HEK293T (cell line): ENCODE measurements at regions not wholly inside any gene's neighbourhood (a gene's known extent, or its start where the extent isn't known, plus 50 kb on each side); places are given as distances from the start of the nearest gene placed in this dataset.

Experiments
- CTCF ChIA-PET: fragments of 350-600 bp; formaldehyde crosslinking; extraction: SDS; loops from one replicate; lab custom pipeline; 2021; ENCODE audit warnings: antibody characterized with exemption, inconsistent platforms; lab: Yijun Ruan, JAX
- POLR2A ChIA-PET: fragments of 350-600 bp; formaldehyde crosslinking; extraction: SDS; loops from one replicate; lab custom pipeline; 2020; ENCODE audit warnings: antibody characterized with exemption, inconsistent platforms; lab: Yijun Ruan, JAX
- DNase-seq: peaks from one replicate; pipeline ENCODE4 v3.0.0; 2012; ENCODE audit warnings: mixed read lengths; ENCODE audit errors: extremely low spot score
- ARNT ChIP-seq: fragments of 450-650 bp; IDR thresholded peaks from 2 replicates; pipeline ENCODE4 v1.6.1; 2017; ENCODE audit warnings: mild to moderate bottlenecking
- BHLHE40 ChIP-seq: fragments of 450-650 bp; IDR thresholded peaks from 2 replicates; pipeline ENCODE4 v1.6.1; 2016; ENCODE audit warnings: mild to moderate bottlenecking, moderate library complexity, borderline replicate concordance
- CTBP1 ChIP-seq: fragments of 450-650 bp; IDR thresholded peaks from 2 replicates; pipeline ENCODE4 v1.6.1; 2016; ENCODE audit warnings: borderline replicate concordance
- ELF4 ChIP-seq: fragments of 450-650 bp; IDR thresholded peaks from 2 replicates; pipeline ENCODE4 v1.6.1; 2017; ENCODE audit warnings: antibody characterized with exemption
- FOXA1 ChIP-seq: fragments of 450-650 bp; IDR thresholded peaks from 2 replicates; pipeline ENCODE4 v1.6.1; 2016; ENCODE audit warnings: mild to moderate bottlenecking
- FOXK2 ChIP-seq: fragments of 450-650 bp; IDR thresholded peaks from 2 replicates; pipeline ENCODE4 v1.6.1; 2016; ENCODE audit warnings: mild to moderate bottlenecking
- FOXM1 ChIP-seq: fragments of 450-650 bp; IDR thresholded peaks from 2 replicates; pipeline ENCODE4 v1.6.1; 2017; ENCODE audit warnings: mild to moderate bottlenecking, borderline replicate concordance
- HDGF ChIP-seq: fragments of 450-650 bp; IDR thresholded peaks from 2 replicates; pipeline ENCODE4 v1.6.1; 2017; ENCODE audit warnings: antibody characterized with exemption, borderline replicate concordance
- L3MBTL2 ChIP-seq: fragments of 450-650 bp; conservative IDR thresholded peaks from 2 replicates; pipeline ENCODE4 v1.6.1; 2016; ENCODE audit warnings: mild to moderate bottlenecking
- LEF1 ChIP-seq: fragments of 450-650 bp; IDR thresholded peaks from 2 replicates; pipeline ENCODE4 v1.6.1; 2017; ENCODE audit warnings: mild to moderate bottlenecking, borderline replicate concordance
- NFRKB ChIP-seq: fragments of 450-650 bp; IDR thresholded peaks from 2 replicates; pipeline ENCODE4 v1.6.1; 2016; ENCODE audit warnings: mild to moderate bottlenecking, moderate library complexity
- PKNOX1 ChIP-seq: fragments of 450-650 bp; IDR thresholded peaks from 2 replicates; pipeline ENCODE4 v1.6.1; 2016
- SP1 ChIP-seq: fragments of 450-650 bp; IDR thresholded peaks from 2 replicates; pipeline ENCODE4 v1.6.1; 2017
- SUZ12 ChIP-seq: fragments of 450-650 bp; IDR thresholded peaks from 2 replicates; pipeline ENCODE4 v1.6.1; 2016; ENCODE audit warnings: mild to moderate bottlenecking
- TARDBP ChIP-seq: fragments of 450-650 bp; IDR thresholded peaks from 2 replicates; pipeline ENCODE4 v1.6.1; 2016
- ZNF384 ChIP-seq: fragments of 450-650 bp; IDR thresholded peaks from 2 replicates; pipeline ENCODE4 v1.6.1; 2016

DNA sequence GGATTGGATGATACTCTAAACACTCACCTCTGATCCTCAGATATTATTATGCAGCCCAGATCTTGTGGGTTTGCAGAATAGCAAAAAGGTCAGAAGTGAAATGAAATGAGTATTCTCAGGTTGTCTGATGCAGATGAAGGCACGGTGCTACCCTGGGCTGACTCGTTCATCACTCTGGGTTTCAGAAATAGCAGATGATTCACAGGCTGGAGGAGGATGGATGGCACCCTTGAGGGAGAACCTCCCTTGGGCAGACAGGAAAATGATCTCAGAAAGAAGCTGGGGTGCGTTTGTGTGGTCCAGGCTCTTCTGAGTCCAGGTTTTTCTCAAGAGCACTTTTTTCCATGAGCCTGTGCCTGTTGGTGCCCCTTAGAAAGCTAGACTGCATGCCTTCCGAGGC is 515.8 kb upstream of the MKI67 start:
- POLR2A ChIA-PET: no interaction called here
- DNase-seq: no peak
- TF ChIP-seq LEF1 (no peak), FOXK2 (no peak), L3MBTL2 (no peak), SP1 (no peak), FOXM1 (no peak), SUZ12 (no peak), ARNT (no peak), HDGF (no peak), ELF4 (no peak), ZNF384 (no peak)
- CTCF ChIA-PET: no interaction called here

DNA sequence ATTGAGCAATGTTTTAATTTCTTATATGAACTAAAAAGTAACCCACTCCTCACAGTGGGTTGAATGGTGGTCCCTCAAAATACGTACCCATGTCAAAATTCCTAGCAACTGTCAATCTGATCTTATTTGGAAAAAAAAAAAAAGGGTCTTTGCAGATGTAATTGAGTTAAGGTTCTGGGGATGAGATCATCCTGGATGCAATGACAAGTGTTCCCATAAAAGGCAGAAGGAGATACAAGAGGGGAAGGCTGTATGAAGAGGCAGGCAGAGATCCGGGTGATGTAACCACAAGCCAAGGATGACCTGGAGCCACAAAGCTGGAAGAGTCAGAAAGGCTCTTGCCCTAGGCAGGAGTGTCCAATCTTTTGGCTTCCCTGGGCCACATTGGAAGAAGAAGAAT is 516.3 kb upstream of the MKI67 start:
- DNase-seq: no peak
- no peak for TF ChIP-seq LEF1
- TF ChIP-seq BHLHE40: no peak
- no peak for TF ChIP-seq CTBP1
- no peak for TF ChIP-seq PKNOX1
- no peak for TF ChIP-seq FOXK2
- no peak for TF ChIP-seq HDGF
- no peak for TF ChIP-seq SUZ12
- TF ChIP-seq ARNT: no peak
- TF ChIP-seq NFRKB: no peak
- TF ChIP-seq ZNF384: no peak
- no peak for TF ChIP-seq FOXA1
- no peak for TF ChIP-seq TARDBP
- ChIA-PET CTCF (no interaction called here), POLR2A (no interaction called here)

DNA sequence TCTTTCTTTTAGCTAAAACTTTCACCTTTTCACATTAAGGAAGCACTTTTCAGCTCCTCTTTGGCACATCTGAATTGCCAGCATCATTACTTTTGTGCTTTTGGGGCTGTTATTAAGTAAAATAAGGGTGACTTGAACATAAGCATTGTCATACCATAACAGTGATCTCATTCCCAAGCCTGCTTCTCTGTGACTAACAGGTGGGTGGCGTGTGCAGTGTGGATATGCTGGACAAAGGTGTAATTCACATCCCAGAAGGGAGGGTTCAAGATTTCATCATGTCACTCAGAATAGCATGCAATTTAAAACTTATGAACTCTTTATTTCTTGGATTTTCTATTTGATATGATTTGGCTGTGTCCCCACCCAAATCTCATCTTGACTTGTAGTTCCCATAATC is 517.4 kb upstream of the MKI67 start:
- ChIA-PET POLR2A (no interaction called here), CTCF (no interaction called here)
- TF ChIP-seq FOXK2 (no peak), ELF4 (no peak), PKNOX1 (no peak), HDGF (no peak), L3MBTL2 (no peak), LEF1 (no peak), ARNT (no peak), SP1 (no peak), TARDBP (no peak), FOXA1 (no peak), ZNF384 (no peak)
- no peak for DNase-seq

GRCh38 chr10:128645486-128645885 is 519.3 kb upstream of the MKI67 start:
- TF ChIP-seq HDGF (no peak), FOXK2 (no peak), PKNOX1 (no peak), ARNT (no peak), TARDBP (no peak), ELF4 (no peak), BHLHE40 (no peak), L3MBTL2 (no peak), LEF1 (no peak), FOXA1 (no peak), ZNF384 (no peak), NFRKB (no peak), CTBP1 (no peak)
- ChIA-PET POLR2A (no interaction called here), CTCF (no interaction called here)
- DNase-seq: no peak

- DNase-seq: no peak
- POLR2A ChIA-PET: no interaction called here
- CTCF ChIA-PET: interaction anchor here (0.5 to 0.7 kb wide), 2 partner anchors 13 to 392 kb away, joined by 3 to 4 read pairs; no protein-coding TSS in a partner anchor
- TF ChIP-seq L3MBTL2 (no peak), PKNOX1 (no peak), HDGF (no peak), ARNT (no peak), TARDBP (no peak), LEF1 (no peak), NFRKB (no peak), SUZ12 (no peak), SP1 (no peak), FOXM1 (no peak), BHLHE40 (no peak), ZNF384 (no peak), ELF4 (no peak), CTBP1 (no peak), FOXK2 (no peak), FOXA1 (no peak)
These were observed 520.7 kb upstream of the MKI67 start for GRCh38 chr10:128646956-128647355.

GRCh38 chr10:128657548-128657947 is 531.3 kb upstream of the MKI67 start:
- ChIA-PET CTCF (no interaction called here), POLR2A (no interaction called here)
- no peak for DNase-seq
- TF ChIP-seq PKNOX1 (no peak), FOXM1 (no peak), CTBP1 (no peak), SP1 (no peak), ZNF384 (no peak), FOXK2 (no peak), ARNT (no peak), ELF4 (no peak), BHLHE40 (no peak), LEF1 (no peak), TARDBP (no peak), NFRKB (no peak), L3MBTL2 (no peak), HDGF (no peak), SUZ12 (no peak), FOXA1 (no peak)
